ENCODE measurements at regions not wholly inside any gene's neighbourhood (a gene's known extent, or its start where the extent isn't known, plus 50 kb on each side); places are given as distances from the start of the nearest gene placed in this dataset.

DNA sequence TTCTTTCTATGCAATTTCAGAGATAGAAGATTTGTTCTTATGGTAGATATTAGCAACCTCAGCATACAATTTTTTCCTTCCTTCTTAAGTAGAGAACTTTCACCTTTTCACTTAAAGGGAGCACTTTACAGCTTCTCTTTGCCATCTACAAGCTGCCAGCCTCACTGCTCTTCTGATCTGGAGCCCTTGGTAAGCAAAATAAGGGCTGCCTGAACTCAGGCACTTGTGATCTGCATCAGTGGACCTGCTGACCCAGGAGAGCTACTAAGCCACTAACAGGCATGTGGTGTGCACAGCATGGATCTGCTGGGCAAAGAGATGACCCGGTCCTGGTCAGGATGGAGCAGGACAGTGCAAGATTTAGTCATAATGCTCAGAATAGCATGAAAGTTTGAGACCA, 80.8 kb upstream of the SNTG2 start (continued):
- no peak for TF ChIP-seq JUN (IDR thresholded peaks at IDR 0.05; ENCODE audit: low read depth, low read length)
- no peak for TF ChIP-seq TBP (IDR thresholded peaks at IDR 0.05; ENCODE audit: low read depth, low read length)
- no peak for TF ChIP-seq POLR2AphosphoS5 (IDR thresholded peaks at IDR 0.05; ENCODE audit: low read depth, low read length)
